ENCODE measurements at regions not wholly inside any gene's neighbourhood (a gene's known extent, or its start where the extent isn't known, plus 50 kb on each side); places are given as distances from the start of the nearest gene placed in this dataset.

DNA sequence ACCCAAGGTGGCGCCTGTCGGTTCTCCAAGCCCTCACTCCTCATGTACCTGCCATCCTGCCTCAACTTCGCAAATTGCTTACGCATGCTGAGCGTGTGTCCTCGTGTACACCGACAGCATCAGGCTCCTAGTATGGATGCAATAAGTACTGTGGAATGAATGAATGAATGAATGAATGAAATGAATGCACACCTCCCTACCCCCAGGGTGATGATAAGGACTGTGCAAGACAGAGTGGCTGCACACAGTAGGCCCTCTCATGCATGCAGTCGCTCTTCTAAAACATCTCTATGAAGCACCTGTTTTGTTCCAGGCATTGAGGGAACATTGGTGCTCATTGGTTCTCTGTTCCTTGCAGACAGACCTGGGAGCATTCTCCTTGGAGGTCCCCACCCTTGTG lies 49.8 kb upstream of the H6PD start:
- no peaks in the 10 kb centered on the region for H3K9me3 ChIP-seq (ENCODE audit: low read depth, low read length)
- H3K27ac ChIP-seq (ENCODE audit: low read depth, low read length) = no peak overlapping the region
- H3K36me3 ChIP-seq (ENCODE audit: insufficient read depth, low read length) = peaks cover 30% of the 10 kb centered on the region
- peaks cover 91% of the 10 kb centered on the region for H3K79me2 ChIP-seq (ENCODE audit: insufficient read depth, low read length)
- no peaks in the 10 kb centered on the region for H3K27me3 ChIP-seq (ENCODE audit: insufficient read depth, low read length)
- DNase-seq (ENCODE audit: insufficient read length, low spot score, missing footprints) = no peak
- no peak overlapping the region for H2AFZ ChIP-seq (ENCODE audit: low read length)
- H3K4me1 ChIP-seq (ENCODE audit: insufficient read depth, low read length) = peaks cover 36% of the 10 kb centered on the region
- peaks cover 28% of the 10 kb centered on the region for H4K20me1 ChIP-seq (ENCODE audit: insufficient read depth, low read length)
- peak overlapping the region; percentile 89 for H3K4me2 ChIP-seq (ENCODE audit: insufficient read depth, low read length)
- TF ChIP-seq, protein P1, sequence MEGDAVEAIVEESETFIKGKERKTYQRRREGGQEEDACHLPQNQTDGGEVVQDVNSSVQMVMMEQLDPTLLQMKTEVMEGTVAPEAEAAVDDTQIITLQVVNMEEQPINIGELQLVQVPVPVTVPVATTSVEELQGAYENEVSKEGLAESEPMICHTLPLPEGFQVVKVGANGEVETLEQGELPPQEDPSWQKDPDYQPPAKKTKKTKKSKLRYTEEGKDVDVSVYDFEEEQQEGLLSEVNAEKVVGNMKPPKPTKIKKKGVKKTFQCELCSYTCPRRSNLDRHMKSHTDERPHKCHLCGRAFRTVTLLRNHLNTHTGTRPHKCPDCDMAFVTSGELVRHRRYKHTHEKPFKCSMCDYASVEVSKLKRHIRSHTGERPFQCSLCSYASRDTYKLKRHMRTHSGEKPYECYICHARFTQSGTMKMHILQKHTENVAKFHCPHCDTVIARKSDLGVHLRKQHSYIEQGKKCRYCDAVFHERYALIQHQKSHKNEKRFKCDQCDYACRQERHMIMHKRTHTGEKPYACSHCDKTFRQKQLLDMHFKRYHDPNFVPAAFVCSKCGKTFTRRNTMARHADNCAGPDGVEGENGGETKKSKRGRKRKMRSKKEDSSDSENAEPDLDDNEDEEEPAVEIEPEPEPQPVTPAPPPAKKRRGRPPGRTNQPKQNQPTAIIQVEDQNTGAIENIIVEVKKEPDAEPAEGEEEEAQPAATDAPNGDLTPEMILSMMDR (IDR thresholded peaks at IDR 0.05; ENCODE audit: extremely low read depth, low read depth, low read length) = no peak
- no peak overlapping the region for H3K4me3 ChIP-seq (ENCODE audit: insufficient read depth, low read length)
